SJSA1 (cell line): ENCODE measurements at regions not wholly inside any gene's neighbourhood (a gene's known extent, or its start where the extent isn't known, plus 50 kb on each side); places are given as distances from the start of the nearest gene placed in this dataset.

ENCODE experiments used
- DNase-seq, 2 experiments: peaks; one replicate each; pipeline ENCODE4 v3.0.0-alpha.2; 2015 to 2020; ENCODE audit warnings: low spot score in 2 of 2, low read depth in 1 of 2
- H3K27ac ChIP-seq: fragments of 250-450 bp; sonication (Bioruptor Pico); 2 replicates; pipeline ENCODE4 v1.5.1; 2020; ENCODE audit warnings: mild to moderate bottlenecking, moderate library complexity
- H3K27me3 ChIP-seq: fragments of 250-450 bp; sonication (Bioruptor Pico); replicated peaks from 2 replicates; pipeline ENCODE4 v1.5.1; 2020; ENCODE audit warnings: mild to moderate bottlenecking, moderate library complexity
- H3K36me3 ChIP-seq: fragments of 250-450 bp; sonication (Bioruptor Pico); 2 replicates; pipeline ENCODE4 v1.5.1; 2020; ENCODE audit warnings: mild to moderate bottlenecking
- H3K4me1 ChIP-seq: fragments of 250-450 bp; sonication (Bioruptor Pico); replicated peaks from 2 replicates; pipeline ENCODE4 v1.6.1; 2021; ENCODE audit warnings: mild to moderate bottlenecking
- H3K4me3 ChIP-seq: fragments of 250-450 bp; sonication (Bioruptor Pico); 2 replicates; pipeline ENCODE4 v1.5.1; 2020; ENCODE audit warnings: mild to moderate bottlenecking
- H3K9me3 ChIP-seq: fragments of 250-450 bp; sonication (Bioruptor Pico); replicated peaks from 2 replicates; pipeline ENCODE4 v1.5.1; 2020; ENCODE audit warnings: mild to moderate bottlenecking

- no peaks in the 10 kb centered on the region for H3K9me3 ChIP-seq
- 0 out of 2 replicates have a peak, but pooled peaks cover 3% of the 10 kb centered on the region for H3K27me3 ChIP-seq
- no peaks in the 10 kb centered on the region for H3K4me1 ChIP-seq
- no peak overlapping the region for H3K4me3 ChIP-seq
- peak in 1 of 2 experiments; percentile 15 for DNase-seq
- no peak overlapping the region for H3K27ac ChIP-seq
- H3K36me3 ChIP-seq: no peaks in the 10 kb centered on the region
Measured at GRCh38 chr10:29882766-29883165, 176.6 kb downstream of the JCAD start.

DNA sequence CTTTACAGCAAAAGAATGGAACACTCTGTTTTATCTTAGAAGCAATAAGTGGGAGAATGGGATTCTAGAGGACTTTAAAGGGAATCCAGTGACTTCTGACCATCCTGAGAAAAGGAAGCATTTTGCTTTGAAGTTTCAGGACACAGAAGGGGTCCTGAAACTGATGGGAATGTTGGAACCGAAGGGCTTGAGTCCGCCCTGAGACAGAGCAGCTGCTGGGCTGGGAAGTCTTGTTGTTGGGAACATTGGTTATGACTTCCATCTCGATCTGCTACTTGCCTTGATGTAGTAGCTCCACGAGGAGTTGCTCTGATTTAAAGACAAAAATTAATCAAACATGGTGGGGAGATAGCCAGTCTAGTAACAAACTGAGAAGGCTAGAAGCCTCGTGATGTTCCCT lies 177.6 kb downstream of the JCAD start:
- Histone ChIP-seq H3K27me3 (0 out of 2 replicates have a peak, but pooled peaks cover 3% of the 10 kb centered on the region), H3K4me3 (no peak overlapping the region), H3K4me1 (no peaks in the 10 kb centered on the region)

DNA sequence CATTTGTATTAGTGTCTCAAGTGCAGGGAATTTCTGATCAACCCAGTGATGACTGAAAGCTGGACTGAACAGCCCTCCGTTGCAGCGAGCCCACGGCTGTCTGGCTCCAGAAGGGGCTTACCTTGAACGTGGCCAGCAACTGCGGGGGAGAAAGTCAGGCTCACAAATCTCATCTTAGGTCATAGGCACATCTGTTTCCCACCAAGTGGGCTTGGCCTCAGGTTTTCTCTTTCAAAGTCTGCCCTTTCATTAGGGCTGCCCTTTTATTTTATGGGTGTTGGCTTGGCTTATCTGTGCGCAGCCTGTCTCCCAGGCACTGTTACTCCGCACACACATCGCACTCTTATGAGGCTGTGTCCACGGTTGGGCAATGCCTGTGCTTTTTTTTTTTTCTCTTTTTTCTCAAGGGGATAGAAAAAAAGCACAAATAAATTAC lies 178.0 kb downstream of the JCAD start:
- Histone ChIP-seq H3K36me3 (no peaks in the 10 kb centered on the region), H3K27ac (no peak overlapping the region), H3K4me3 (no peak overlapping the region), H3K27me3 (0 out of 2 replicates have a peak, but pooled peaks cover 3% of the 10 kb centered on the region), H3K4me1 (no peaks in the 10 kb centered on the region), H3K9me3 (no peaks in the 10 kb centered on the region)
- peak in 1 of 2 experiments; percentile 18 for DNase-seq

More for the DNA sequence above, 177.6 kb downstream of the JCAD start:
- peak in 1 of 2 experiments; percentile 24 for DNase-seq
- H3K27ac ChIP-seq: no peak overlapping the region
- H3K36me3 ChIP-seq: no peaks in the 10 kb centered on the region
- H3K9me3 ChIP-seq: no peaks in the 10 kb centered on the region

DNA sequence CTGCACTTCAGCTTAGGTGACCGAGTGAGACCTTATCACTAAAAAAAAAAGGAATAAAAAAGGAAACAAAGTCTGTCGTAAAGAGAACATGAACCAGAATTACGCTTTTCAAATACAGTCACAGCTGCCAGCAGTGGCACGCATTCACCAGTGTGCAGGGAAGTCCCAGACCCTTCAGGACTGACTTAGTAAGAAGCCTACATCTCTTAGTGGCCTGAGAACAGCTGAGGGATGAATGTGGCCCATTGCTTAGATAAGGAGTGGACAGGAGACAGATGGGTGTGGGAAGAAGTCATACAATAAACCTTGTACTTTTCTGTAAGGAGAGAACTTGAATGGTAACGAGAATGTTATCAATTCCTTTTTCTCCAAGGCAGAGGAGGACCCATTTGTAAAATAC lies 178.5 kb downstream of the JCAD start:
- no peaks in the 10 kb centered on the region for H3K4me1 ChIP-seq
- 0 out of 2 replicates have a peak, but pooled peaks cover 3% of the 10 kb centered on the region for H3K27me3 ChIP-seq
- no peak overlapping the region for H3K4me3 ChIP-seq
- H3K9me3 ChIP-seq: no peaks in the 10 kb centered on the region
- H3K36me3 ChIP-seq: no peaks in the 10 kb centered on the region
- peak in 1 of 2 experiments; percentile 15 for DNase-seq
- no peak overlapping the region for H3K27ac ChIP-seq

GRCh38 chr10:29879862-29880261 lies 179.5 kb downstream of the JCAD start:
- Histone ChIP-seq H3K4me3 (no peak overlapping the region), H3K9me3 (no peaks in the 10 kb centered on the region), H3K36me3 (no peaks in the 10 kb centered on the region), H3K4me1 (no peaks in the 10 kb centered on the region), H3K27ac (no peak overlapping the region), H3K27me3 (0 out of 2 replicates have a peak, but pooled peaks cover 3% of the 10 kb centered on the region)
- DNase-seq: no peak

DNA sequence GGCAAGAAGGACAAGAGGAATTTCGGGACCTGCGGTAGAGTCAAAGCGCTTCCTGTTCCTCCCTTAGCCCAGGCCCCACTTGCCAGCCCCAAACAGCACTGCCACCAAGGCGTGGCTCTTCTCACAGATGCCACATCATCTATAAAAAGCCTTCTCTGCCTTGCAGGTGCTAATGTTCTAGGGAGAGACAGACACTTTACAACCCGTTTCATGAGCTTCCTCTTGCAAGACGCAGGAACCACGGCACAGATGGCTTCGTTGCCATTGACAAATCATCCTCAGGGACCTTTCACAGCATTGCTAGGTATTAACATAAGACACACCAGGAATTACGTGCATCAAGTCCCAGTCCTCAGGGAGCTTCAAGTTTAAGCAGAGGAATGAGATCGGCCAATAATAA lies 180.9 kb downstream of the JCAD start:
- no peaks in the 10 kb centered on the region for H3K36me3 ChIP-seq
- H3K27ac ChIP-seq: no peak overlapping the region
- H3K27me3 ChIP-seq: 0 out of 2 replicates have a peak, but pooled peaks cover 3% of the 10 kb centered on the region
- no peak for DNase-seq
- H3K9me3 ChIP-seq: no peaks in the 10 kb centered on the region; the same call in 1 of the 2 replicates
- H3K4me1 ChIP-seq: no peaks in the 10 kb centered on the region
- H3K4me3 ChIP-seq: no peak overlapping the region

DNA sequence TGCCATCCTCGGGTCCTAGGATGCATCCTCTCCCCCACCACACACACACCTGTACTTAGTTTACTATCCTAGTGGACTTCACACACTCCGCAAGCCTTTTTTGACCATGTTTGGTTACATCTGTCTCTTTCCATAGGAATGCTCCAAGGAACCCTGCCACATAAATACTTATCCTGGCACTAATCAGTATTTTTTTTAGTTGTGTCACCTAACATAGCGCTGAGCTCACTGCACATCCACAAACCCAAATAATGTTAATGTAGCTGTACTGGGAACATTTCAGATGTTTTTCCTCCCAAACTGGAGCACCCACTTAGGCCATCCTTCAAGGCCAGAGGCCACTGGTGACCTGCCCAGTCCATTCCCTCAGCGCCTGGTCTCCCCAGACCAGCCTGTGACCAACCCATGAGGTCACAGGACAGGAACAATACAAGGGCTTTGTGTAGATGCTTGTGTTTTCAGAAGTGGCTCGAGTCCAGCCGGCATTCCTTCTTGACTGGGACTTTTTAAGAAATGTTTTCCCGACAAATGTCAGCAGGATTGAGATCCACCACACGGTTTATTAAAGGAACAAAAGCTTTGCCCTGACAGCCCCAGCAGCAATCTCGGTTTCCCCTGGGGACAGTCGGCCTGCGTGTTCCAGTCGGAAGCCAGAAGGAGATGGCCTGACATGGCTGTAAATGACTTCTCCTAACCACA lies 181.4 kb downstream of the JCAD start:
- H3K36me3 ChIP-seq: no peaks in the 10 kb centered on the region
- DNase-seq: no peak
- no peaks in the 10 kb centered on the region; the same call in 1 of the 2 replicates for H3K9me3 ChIP-seq
- H3K4me1 ChIP-seq: no peaks in the 10 kb centered on the region
- 0 out of 2 replicates have a peak, but pooled peaks cover 3% of the 10 kb centered on the region for H3K27me3 ChIP-seq
- H3K4me3 ChIP-seq: no peak overlapping the region
- no peak overlapping the region for H3K27ac ChIP-seq

- Histone ChIP-seq H3K36me3 (no peaks in the 10 kb centered on the region), H3K27me3 (0 out of 2 replicates have a peak, but pooled peaks cover 3% of the 10 kb centered on the region), H3K9me3 (no peaks in the 10 kb centered on the region; the same call in 1 of the 2 replicates), H3K27ac (no peak overlapping the region), H3K4me1 (no peaks in the 10 kb centered on the region), H3K4me3 (no peak overlapping the region)
- DNase-seq: no peak
Measured at GRCh38 chr10:29876008-29876555, 183.3 kb downstream of the JCAD start.

GRCh38 chr10:29874606-29875269 lies 184.6 kb downstream of the JCAD start:
- no peaks in the 10 kb centered on the region for H3K27me3 ChIP-seq
- H3K4me3 ChIP-seq: no peak overlapping the region
- H3K4me1 ChIP-seq: no peaks in the 10 kb centered on the region
- no peak for DNase-seq
- H3K27ac ChIP-seq: no peak overlapping the region
- H3K9me3 ChIP-seq: no peaks in the 10 kb centered on the region; the same call in 1 of the 2 replicates
- no peaks in the 10 kb centered on the region for H3K36me3 ChIP-seq

GRCh38 chr10:29873941-29874484 lies 185.4 kb downstream of the JCAD start:
- Histone ChIP-seq H3K4me1 (no peaks in the 10 kb centered on the region), H3K4me3 (no peak overlapping the region), H3K36me3 (no peaks in the 10 kb centered on the region), H3K27me3 (no peaks in the 10 kb centered on the region), H3K9me3 (no peaks in the 10 kb centered on the region; the same call in 1 of the 2 replicates), H3K27ac (no peak overlapping the region)
- DNase-seq: no peak

- Histone ChIP-seq H3K4me1 (no peaks in the 10 kb centered on the region), H3K27ac (no peak overlapping the region), H3K4me3 (no peak overlapping the region), H3K27me3 (no peaks in the 10 kb centered on the region), H3K9me3 (no peaks in the 10 kb centered on the region; the same call in 1 of the 2 replicates), H3K36me3 (no peaks in the 10 kb centered on the region)
- DNase-seq: no peak
Measured at GRCh38 chr10:29870522-29871044, 188.8 kb downstream of the JCAD start.

- Histone ChIP-seq H3K27ac (no peak overlapping the region), H3K4me1 (no peaks in the 10 kb centered on the region), H3K36me3 (no peaks in the 10 kb centered on the region), H3K27me3 (no peaks in the 10 kb centered on the region), H3K9me3 (no peaks in the 10 kb centered on the region; the same call in 1 of the 2 replicates), H3K4me3 (no peak overlapping the region)
- DNase-seq: no peak
Measured at GRCh38 chr10:29869593-29869992, 189.8 kb downstream of the JCAD start.

DNA sequence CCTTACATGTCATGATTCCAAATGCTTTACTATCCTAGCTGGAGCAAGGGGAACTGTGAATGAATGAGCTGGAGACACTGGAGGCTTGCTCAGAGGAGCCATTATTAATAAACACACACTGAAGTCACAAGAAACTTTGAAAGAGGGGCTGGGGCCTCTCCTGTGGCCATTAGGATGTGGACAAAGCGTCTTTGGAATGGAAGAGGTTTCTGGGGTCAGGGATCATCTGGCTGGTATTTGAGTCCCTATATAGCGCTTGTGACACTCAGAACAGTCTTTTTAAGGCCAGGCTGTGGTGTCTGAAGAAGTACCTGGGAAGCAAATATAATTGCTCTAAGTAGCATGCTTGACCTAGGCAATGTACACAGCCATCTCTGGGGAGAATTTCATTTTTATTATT lies 193.0 kb downstream of the JCAD start:
- no peak overlapping the region for H3K4me3 ChIP-seq
- H3K9me3 ChIP-seq: no peaks in the 10 kb centered on the region
- H3K36me3 ChIP-seq: no peaks in the 10 kb centered on the region
- H3K27ac ChIP-seq: no peak overlapping the region
- no peak for DNase-seq
- no peaks in the 10 kb centered on the region for H3K27me3 ChIP-seq
- H3K4me1 ChIP-seq: peaks cover 20% of the 10 kb centered on the region
